H1 (cell line): ENCODE measurements at regions not wholly inside any gene's neighbourhood (a gene's known extent, or its start where the extent isn't known, plus 50 kb on each side); places are given as distances from the start of the nearest gene placed in this dataset.

Experiments used
- CTCF ChIA-PET: fragments of 300-600 bp; sonication (Branson Sonifier 250); formaldehyde crosslinking; loops from one replicate; lab custom pipeline; 2021; ENCODE audit not compliant: partially characterized antibody; lab: Charles Lee
- POLR2A ChIA-PET: fragments of 300-600 bp; sonication (Branson Sonifier 250); formaldehyde crosslinking; loops from one replicate; lab custom pipeline; 2021; ENCODE audit warnings: inconsistent platforms; ENCODE audit not compliant: partially characterized antibody; lab: Charles Lee
- DNase-seq, 2 experiments: peaks; one replicate each; pipeline versions ENCODE4 v3.0.0 to v3.0.0-alpha.2; 2010 to 2022; ENCODE audit warnings: low spot score in 2 of 2, low read depth in 1 of 2, mixed read lengths in 1 of 2
- FAIRE-seq: peaks from 2 replicates; lab custom pipeline; 2011; peaks lifted over from hg19 to GRCh38; lab: Jason Lieb, UNC
- H2AFZ ChIP-seq: 2 replicates; pipeline ENCODE4 v1.8.1; 2012; ENCODE audit warnings: low read length, inconsistent platforms
- H2AK5ac ChIP-seq: 2 replicates; pipeline ENCODE4 v1.6.1; 2013; ENCODE audit warnings: low read depth, low read length
- H2BK120ac ChIP-seq: replicated peaks from 2 replicates; pipeline ENCODE3; 2013; ENCODE audit warnings: low read depth, low read length, inconsistent platforms
- H2BK12ac ChIP-seq: 2 replicates; pipeline ENCODE4 v1.6.1; 2013; ENCODE audit warnings: low read depth, low read length
- H2BK15ac ChIP-seq: 2 replicates; pipeline ENCODE4 v1.6.1; 2013; ENCODE audit warnings: low read length
- H2BK20ac ChIP-seq: 2 replicates; pipeline ENCODE4 v1.6.1; 2013; ENCODE audit warnings: low read length
- H2BK5ac ChIP-seq: 2 replicates; pipeline ENCODE4 v1.6.1; 2013; ENCODE audit warnings: low read depth, low read length
- H3K14ac ChIP-seq: 2 replicates; pipeline ENCODE4 v1.6.1; 2013; ENCODE audit warnings: inconsistent platforms; ENCODE audit not compliant: insufficient read length
- H3K18ac ChIP-seq: 2 replicates; pipeline ENCODE4 v1.6.1; 2013; ENCODE audit warnings: low read length; ENCODE audit errors: extremely low read depth
- H3K23ac ChIP-seq: 2 replicates; pipeline ENCODE4 v1.6.1; 2013; ENCODE audit warnings: inconsistent platforms; ENCODE audit not compliant: insufficient read length
- H3K23me2 ChIP-seq: 2 replicates; pipeline ENCODE4 v1.6.1; 2013; ENCODE audit warnings: low read depth, low read length
- H3K27ac ChIP-seq: 2 replicates; pipeline ENCODE4 v1.6.1; 2011; ENCODE audit warnings: low read depth, low read length, inconsistent platforms
- H3K27me3 ChIP-seq, 4 experiments: replicated peaks in 1 of 4; 1 replicate in 1 of 4; 2 replicates in 3 of 4; pipeline versions ENCODE4 v1.6.1 to v1.8.1; 2011 to 2013; ENCODE audit warnings: low read length in 3 of 4, mild to moderate bottlenecking in 3 of 4, inconsistent platforms in 2 of 4, mixed read lengths in 2 of 4, moderate library complexity in 1 of 4; ENCODE audit not compliant: control insufficient read depth in 3 of 4, insufficient read depth in 3 of 4; ENCODE audit errors: extremely low read depth in 1 of 4
- H3K36me3 ChIP-seq, 4 experiments: 2 replicates each; pipeline versions ENCODE4 v1.6.1 to v1.8.1; 2011 to 2013; ENCODE audit warnings: mild to moderate bottlenecking in 4 of 4, low read length in 3 of 4, moderate library complexity in 2 of 4, control low read depth in 1 of 4, inconsistent platforms in 1 of 4; ENCODE audit not compliant: insufficient read depth in 4 of 4, control insufficient read depth in 2 of 4
- H3K4ac ChIP-seq: replicated peaks from 2 replicates; pipeline ENCODE3; 2013; ENCODE audit warnings: low read length, low read depth, mixed read lengths, inconsistent platforms; ENCODE audit not compliant: insufficient read length
- H3K4me1 ChIP-seq, 4 experiments: replicated peaks in 1 of 4; 1 replicate in 1 of 4; 2 replicates in 3 of 4; pipeline versions ENCODE4 v1.6.1 to v1.8.1; 2011 to 2013; ENCODE audit warnings: low read length in 3 of 4, inconsistent platforms in 2 of 4, mixed read lengths in 1 of 4; ENCODE audit not compliant: insufficient read depth in 4 of 4, control insufficient read depth in 3 of 4
- H3K4me2 ChIP-seq, 2 experiments: 2 replicates each; pipeline versions ENCODE4 v1.6.1 to v1.8.1; 2011 to 2013; ENCODE audit warnings: low read depth in 2 of 2, low read length in 2 of 2, control low read depth in 1 of 2, inconsistent platforms in 1 of 2, mild to moderate bottlenecking in 1 of 2; ENCODE audit not compliant: insufficient read depth in 1 of 2
- H3K4me3 ChIP-seq, 4 experiments: fragments of 200-600, 300-600 bp in 1 of 4; sonication (generic), shearing (Covaris generic), sonication (Bioruptor Twin) in 1 of 4; 2 replicates each; pipeline versions ENCODE4 v1.5.1 to v1.8.1; 2011 to 2016; ENCODE audit warnings: low read length in 4 of 4, low read depth in 3 of 4, control low read depth in 2 of 4, inconsistent platforms in 2 of 4, mild to moderate bottlenecking in 2 of 4, mixed read lengths in 1 of 4, moderate library complexity in 1 of 4; ENCODE audit not compliant: insufficient read depth in 2 of 4; ENCODE audit errors: extremely low read depth in 1 of 4
- H3K56ac ChIP-seq: replicated peaks from 2 replicates; pipeline ENCODE3; 2013; ENCODE audit warnings: low read depth, mild to moderate bottlenecking, mixed read lengths, low read length, inconsistent platforms; ENCODE audit not compliant: insufficient read length
- H3K79me1 ChIP-seq: 2 replicates; pipeline ENCODE4 v1.6.1; 2013; ENCODE audit warnings: low read depth, low read length, control low read depth
- H3K79me2 ChIP-seq, 2 experiments: 2 replicates each; pipeline versions ENCODE4 v1.6.1 to v1.8.1; 2012 to 2013; ENCODE audit warnings: low read length in 2 of 2, mild to moderate bottlenecking in 2 of 2, inconsistent platforms in 1 of 2; ENCODE audit not compliant: insufficient read depth in 2 of 2, control insufficient read depth in 1 of 2
- H3K9ac ChIP-seq, 4 experiments: replicated peaks in 1 of 4; 1 replicate in 1 of 4; 2 replicates in 3 of 4; pipeline versions ENCODE4 v1.6.1 to v1.8.1; 2011 to 2013; ENCODE audit warnings: low read depth in 3 of 4, low read length in 3 of 4, control low read depth in 2 of 4, mild to moderate bottlenecking in 2 of 4, moderate library complexity in 2 of 4, inconsistent platforms in 1 of 4; ENCODE audit errors: extremely low read depth in 1 of 4
- H3K9me3 ChIP-seq, 2 experiments: 2 replicates each; pipeline versions ENCODE4 v1.6.1 to v1.8.1; 2012 to 2013; ENCODE audit warnings: mild to moderate bottlenecking in 2 of 2, moderate library complexity in 2 of 2, control low read depth in 1 of 2, inconsistent platforms in 1 of 2, low read depth in 1 of 2, low read length in 1 of 2, mixed read lengths in 1 of 2; ENCODE audit not compliant: insufficient read depth in 2 of 2
- H4K20me1 ChIP-seq, 2 experiments: replicated peaks in 1 of 2; 2 replicates each; pipeline versions ENCODE3 to v1.8.1; 2011 to 2013; ENCODE audit warnings: inconsistent platforms in 2 of 2, low read length in 2 of 2, mild to moderate bottlenecking in 1 of 2; ENCODE audit not compliant: insufficient read depth in 2 of 2, control insufficient read depth in 1 of 2
- H4K5ac ChIP-seq: 2 replicates; pipeline ENCODE4 v1.6.1; 2013; ENCODE audit warnings: low read length, low read depth, mixed read lengths, inconsistent platforms; ENCODE audit not compliant: insufficient read length
- H4K8ac ChIP-seq: 2 replicates; pipeline ENCODE4 v1.8.0; 2013; ENCODE audit warnings: mild to moderate bottlenecking, moderate library complexity, low read length, inconsistent platforms; ENCODE audit not compliant: insufficient read depth; ENCODE audit errors: extremely low read depth
- H4K91ac ChIP-seq: replicated peaks from 2 replicates; pipeline ENCODE3; 2013; ENCODE audit warnings: low read length, mixed read lengths, inconsistent platforms; ENCODE audit not compliant: insufficient read length
- HDAC2 ChIP-seq, 2 experiments: fragments of 300-600 bp in 1 of 2; sonication (generic) in 1 of 2; IDR thresholded peaks; 2 replicates each; pipeline ENCODE4 v1.6.1; 2011 to 2012; ENCODE audit warnings: low read depth in 2 of 2, low read length in 2 of 2, mild to moderate bottlenecking in 2 of 2, moderate library complexity in 2 of 2, borderline replicate concordance in 1 of 2, inconsistent platforms in 1 of 2
- NRF1 ChIP-seq: IDR thresholded peaks from 2 replicates; pipeline ENCODE4 v1.6.1; 2011; ENCODE audit warnings: mild to moderate bottlenecking, low read depth, low read length, improper control_type of control experiment
- YY1 ChIP-seq: IDR thresholded peaks from 2 replicates; pipeline ENCODE4 v1.6.1; 2011; ENCODE audit warnings: low read depth, mild to moderate bottlenecking, low read length
- WGBS, 2 experiments: shearing (Covaris generic) in 1 of 2; methylation state at CpG; one replicate each; pipeline versions ENCODE4 v1.1.6 to v1.1.7; 2013 to 2015; ENCODE audit warnings: low lambda C conversion rate in 2 of 2, mixed read lengths in 2 of 2, inconsistent platforms in 1 of 2, low coverage in 1 of 2, missing lambda C conversion rate in 1 of 2; ENCODE audit not compliant: insufficient replicate concordance in 2 of 2, insufficient coverage in 1 of 2, insufficient read length in 1 of 2; ENCODE audit errors: extremely low coverage in 1 of 2, missing lambda C conversion rate in 1 of 2; 5-methylcytosine and 5-hydroxymethylcytosine counted together

DNA sequence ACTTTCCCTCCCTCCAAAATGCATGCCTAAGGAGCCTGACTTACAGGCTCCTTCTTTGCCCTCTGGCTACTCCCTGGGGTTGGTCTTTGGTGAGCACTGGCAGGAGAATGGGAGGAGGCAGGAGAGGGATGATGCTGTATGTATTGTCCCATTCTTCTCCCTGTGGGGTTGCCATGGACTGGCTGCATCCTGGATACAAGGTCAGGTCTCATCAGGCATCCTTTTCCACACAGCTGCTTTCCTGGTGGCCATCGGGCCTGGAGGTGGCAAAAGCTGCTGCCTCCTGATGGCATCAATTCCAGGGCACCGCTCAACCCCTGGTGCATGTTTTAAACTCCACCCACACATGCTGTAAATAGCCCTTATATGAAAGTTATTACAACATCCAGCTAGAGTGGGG, 257.2 kb downstream of the ETS1 start:
- H2BK5ac ChIP-seq, result no peak overlapping the region
- H2AK5ac ChIP-seq, result no peak overlapping the region
- no peak overlapping the region for H3K27ac ChIP-seq
- H2BK120ac ChIP-seq, result no peak overlapping the region
- H3K56ac ChIP-seq, result no peak overlapping the region
- H3K18ac ChIP-seq, result no peak overlapping the region
- no peaks in the 10 kb centered on the region for H3K27me3 ChIP-seq
- H4K8ac ChIP-seq, result no peak overlapping the region
- no peaks in the 10 kb centered on the region for H3K36me3 ChIP-seq
- H3K14ac ChIP-seq, result no peak overlapping the region
- H3K23me2 ChIP-seq, result no peaks in the 10 kb centered on the region
- no peak overlapping the region for H2AFZ ChIP-seq
- H3K4me1 ChIP-seq, result peaks cover 0 to 2% (median 0%) of the 10 kb centered on the region in 4 experiments; a peak in 1 of 7 replicates
- no peaks in the 10 kb centered on the region for H4K20me1 ChIP-seq
- H2BK12ac ChIP-seq, result no peak overlapping the region
- H3K79me1 ChIP-seq, result no peaks in the 10 kb centered on the region
- H3K9me3 ChIP-seq, result no peaks in the 10 kb centered on the region
- POLR2A ChIA-PET, result no interaction called here
- CTCF ChIA-PET, result interaction anchor here (0.6 to 0.8 kb wide), 2 partner anchors 21 to 155 kb away, joined by 3 to 4 read pairs; no protein-coding TSS in a partner anchor
- H2BK20ac ChIP-seq, result no peak overlapping the region
- H3K9ac ChIP-seq, result no peak overlapping the region
- FAIRE-seq, result no peak
- H3K4me3 ChIP-seq, result no peak overlapping the region
- no peak overlapping the region for H3K4ac ChIP-seq
- no peak overlapping the region for H3K23ac ChIP-seq
- 81% methylated on average over 2 of the region's 2 CpGs; no CpG with 5 or more reads in 1 of the 2 experiments for WGBS, 2 experiments
- no peaks in the 10 kb centered on the region for H3K79me2 ChIP-seq
- H4K5ac ChIP-seq, result no peak overlapping the region
- no peak for DNase-seq
- no peak overlapping the region for H4K91ac ChIP-seq
- no peak overlapping the region for H2BK15ac ChIP-seq
- no peak overlapping the region for H3K4me2 ChIP-seq
- no peak for TF ChIP-seq YY1
- no peak for TF ChIP-seq HDAC2 (IDR thresholded peaks at IDR 0.05; ENCODE audit: borderline replicate concordance in 1 of 2, low read depth in 2 of 2, low read length in 2 of 2)
- no peak for TF ChIP-seq NRF1
